NCI-H2227 (cell line): ENCODE measurements at regions not wholly inside any gene's neighbourhood (a gene's known extent, or its start where the extent isn't known, plus 50 kb on each side); places are given as distances from the start of the nearest gene placed in this dataset.

Experiments
- DNase-seq: peaks from one replicate; lab custom pipeline; 2025; ENCODE audit not compliant: unreplicated experiment; lab: John Stamatoyannopoulos, UW

GRCh38 chr11:45089251-45089650 lies 57.2 kb upstream of the PRDM11 start:
- no peak for DNase-seq

GRCh38 chr11:45089676-45090499 lies 56.6 kb upstream of the PRDM11 start:
- peak; percentile 25 for DNase-seq

- DNase-seq, result no peak
Measured at GRCh38 chr11:45090607-45091006, 55.8 kb upstream of the PRDM11 start.

GRCh38 chr11:45091563-45092403 lies 54.7 kb upstream of the PRDM11 start:
- DNase-seq, result no peak

GRCh38 chr11:45092404-45092785 lies 54.0 kb upstream of the PRDM11 start:
- no peak for DNase-seq

- peak; percentile 22 for DNase-seq
Measured at GRCh38 chr11:45092901-45093760, 53.3 kb upstream of the PRDM11 start.

- no peak for DNase-seq
Measured at GRCh38 chr11:45093761-45094455, 52.5 kb upstream of the PRDM11 start.

GRCh38 chr11:45094958-45095690 lies 51.3 kb upstream of the PRDM11 start:
- no peak for DNase-seq

- no peak for DNase-seq
Measured at GRCh38 chr11:45095691-45096010, 50.8 kb upstream of the PRDM11 start.

GRCh38 chr11:45096636-45097035 lies 49.8 kb upstream of the PRDM11 start:
- DNase-seq, result no peak
